ENCODE measurements at regions not wholly inside any gene's neighbourhood (a gene's known extent, or its start where the extent isn't known, plus 50 kb on each side); places are given as distances from the start of the nearest gene placed in this dataset.

DNA sequence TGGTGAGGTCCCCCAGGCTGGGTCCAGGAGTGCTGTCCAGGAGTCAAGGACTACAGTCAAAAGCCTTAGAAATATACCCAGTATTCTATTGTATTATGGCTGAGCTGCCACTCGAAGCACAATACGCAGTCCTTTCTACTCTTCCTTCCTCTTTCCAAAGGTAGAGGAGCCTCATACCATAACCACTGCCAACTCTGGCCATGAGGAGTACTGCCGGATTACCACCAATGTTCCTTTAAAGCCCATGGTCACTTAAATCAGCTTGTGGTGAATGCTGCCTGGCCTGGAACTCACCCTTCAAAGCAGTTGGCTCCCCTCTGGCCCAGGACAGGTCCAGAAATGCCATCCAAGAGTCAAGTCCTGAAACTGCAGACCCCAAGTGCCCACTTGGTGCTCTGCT is 425.4 kb downstream of the SLC16A7 start:
- TF ChIP-seq, protein P1, sequence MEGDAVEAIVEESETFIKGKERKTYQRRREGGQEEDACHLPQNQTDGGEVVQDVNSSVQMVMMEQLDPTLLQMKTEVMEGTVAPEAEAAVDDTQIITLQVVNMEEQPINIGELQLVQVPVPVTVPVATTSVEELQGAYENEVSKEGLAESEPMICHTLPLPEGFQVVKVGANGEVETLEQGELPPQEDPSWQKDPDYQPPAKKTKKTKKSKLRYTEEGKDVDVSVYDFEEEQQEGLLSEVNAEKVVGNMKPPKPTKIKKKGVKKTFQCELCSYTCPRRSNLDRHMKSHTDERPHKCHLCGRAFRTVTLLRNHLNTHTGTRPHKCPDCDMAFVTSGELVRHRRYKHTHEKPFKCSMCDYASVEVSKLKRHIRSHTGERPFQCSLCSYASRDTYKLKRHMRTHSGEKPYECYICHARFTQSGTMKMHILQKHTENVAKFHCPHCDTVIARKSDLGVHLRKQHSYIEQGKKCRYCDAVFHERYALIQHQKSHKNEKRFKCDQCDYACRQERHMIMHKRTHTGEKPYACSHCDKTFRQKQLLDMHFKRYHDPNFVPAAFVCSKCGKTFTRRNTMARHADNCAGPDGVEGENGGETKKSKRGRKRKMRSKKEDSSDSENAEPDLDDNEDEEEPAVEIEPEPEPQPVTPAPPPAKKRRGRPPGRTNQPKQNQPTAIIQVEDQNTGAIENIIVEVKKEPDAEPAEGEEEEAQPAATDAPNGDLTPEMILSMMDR (IDR thresholded peaks at IDR 0.05; ENCODE audit: extremely low read depth, missing control alignments) = no peak
- DNase-seq (ENCODE audit: low spot score) = no peak

DNA sequence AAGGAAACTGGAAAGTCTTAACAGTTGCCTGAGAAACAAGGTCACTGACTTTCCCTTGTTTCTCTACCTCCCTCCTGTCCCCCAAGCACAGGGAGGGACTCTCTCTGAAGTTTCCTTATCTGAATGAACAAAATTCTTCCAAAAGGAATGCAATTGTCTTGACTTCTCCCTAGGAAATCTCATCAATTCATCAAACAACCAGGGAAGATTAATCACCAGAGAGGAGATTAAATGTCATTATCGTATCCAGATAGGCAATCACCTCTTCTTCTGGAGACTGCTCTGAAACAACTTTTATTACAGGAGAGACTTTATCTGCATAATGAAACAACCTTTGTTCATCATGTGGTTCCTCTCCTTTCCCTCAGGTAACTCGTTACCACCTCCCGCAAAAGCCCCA is 431.4 kb downstream of the SLC16A7 start:
- TF ChIP-seq, protein P1 (IDR thresholded peaks at IDR 0.05; ENCODE audit: extremely low read depth, missing control alignments) = no peak
- no peak for DNase-seq (ENCODE audit: low spot score)

GRCh38 chr12:60034147-60034546 is 438.3 kb downstream of the SLC16A7 start:
- DNase-seq (ENCODE audit: low spot score) = no peak
- TF ChIP-seq, protein P1 (IDR thresholded peaks at IDR 0.05; ENCODE audit: extremely low read depth, missing control alignments) = no peak

GRCh38 chr12:60035835-60036234 is 440.0 kb downstream of the SLC16A7 start:
- TF ChIP-seq, protein P1 (IDR thresholded peaks at IDR 0.05; ENCODE audit: extremely low read depth, missing control alignments) = no peak
- no peak for DNase-seq (ENCODE audit: low spot score)

DNA sequence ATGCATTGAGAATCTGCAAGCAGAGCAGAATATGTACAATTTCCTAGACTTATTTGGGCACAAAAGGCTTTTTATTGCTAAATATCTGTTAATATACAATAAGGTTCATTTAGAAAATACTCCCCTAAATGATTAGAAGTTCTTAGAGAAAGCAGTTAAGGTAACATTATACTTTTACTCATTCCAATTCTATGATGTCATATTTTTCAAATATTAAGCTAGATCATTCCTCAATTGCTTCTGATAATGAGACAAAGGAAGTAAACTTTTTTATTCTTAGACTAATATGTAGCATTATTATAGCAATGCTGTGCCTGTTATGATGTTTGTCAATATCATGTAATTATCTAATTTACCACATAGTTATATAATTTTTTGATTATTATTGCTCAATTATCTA is 447.0 kb downstream of the SLC16A7 start:
- TF ChIP-seq, protein P1 (IDR thresholded peaks at IDR 0.05; ENCODE audit: extremely low read depth, missing control alignments) = no peak
- DNase-seq (ENCODE audit: low spot score) = no peak

DNA sequence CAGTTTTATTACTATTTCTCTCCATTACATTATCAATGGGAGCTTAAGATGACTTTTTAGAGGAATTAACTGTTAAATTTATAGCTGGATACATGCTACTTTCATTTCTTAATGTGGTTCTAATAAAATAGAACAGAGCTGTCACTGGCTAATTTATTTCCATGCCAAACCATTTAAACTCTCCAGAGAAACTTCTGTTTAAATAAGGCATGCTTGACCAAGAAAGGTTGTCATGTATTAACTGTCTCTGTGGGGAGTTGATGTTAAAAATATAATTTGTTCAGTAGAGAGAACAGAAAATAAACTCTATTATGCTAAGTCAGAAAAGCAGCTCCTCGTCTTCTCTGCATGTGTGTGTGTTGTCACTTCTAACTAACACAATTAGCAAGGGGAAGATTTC is 447.4 kb downstream of the SLC16A7 start:
- TF ChIP-seq, protein P1 (IDR thresholded peaks at IDR 0.05; ENCODE audit: extremely low read depth, missing control alignments) = no peak
- DNase-seq (ENCODE audit: low spot score) = no peak

DNA sequence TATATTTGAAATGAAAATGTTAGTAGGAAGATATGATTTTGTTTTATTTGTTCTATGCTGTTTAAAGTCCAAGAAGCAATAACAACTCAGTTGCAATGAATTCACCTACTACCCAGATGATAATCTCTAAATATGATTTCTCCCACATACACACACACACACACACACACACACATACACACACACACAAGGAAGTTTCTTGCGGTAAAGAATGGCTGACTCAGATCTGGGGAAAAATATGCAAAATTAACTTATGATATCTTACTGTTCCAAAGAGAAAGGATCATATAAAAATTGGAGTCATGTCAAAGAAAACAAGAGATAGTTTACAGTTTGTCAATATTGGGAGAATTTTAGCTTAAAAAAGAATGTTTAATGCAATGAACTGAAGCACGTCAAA is 456.7 kb downstream of the SLC16A7 start:
- no peak for DNase-seq (ENCODE audit: low spot score)
- TF ChIP-seq, protein P1 (IDR thresholded peaks at IDR 0.05; ENCODE audit: extremely low read depth, missing control alignments) = no peak

All from GM20000 (cell line).